GM13977 (cell line): ENCODE measurements at regions not wholly inside any gene's neighbourhood (a gene's known extent, or its start where the extent isn't known, plus 50 kb on each side); places are given as distances from the start of the nearest gene placed in this dataset.

Source experiments
- DNase-seq: peaks from one replicate; pipeline ENCODE4 v3.0.0; 2012; ENCODE audit warnings: low spot score
- in situ Hi-C: fragments of 300-500 bp; cut with MboI; formaldehyde crosslinking; loops from one replicate; pipeline ENCODE4 v1.12.0; 2022; ENCODE audit warnings: low sequenced_read_pairs, low pct_unique_long_range_greater_than_20kb, mixed read lengths, inconsistent platforms; ENCODE audit not compliant: unreplicated experiment
- TF ChIP-seq, protein P1 (sequence below): IDR thresholded peaks from 2 replicates; pipeline ENCODE4 v1.5.1; 2012; ENCODE audit warnings: mild to moderate bottlenecking, control low read depth; ENCODE audit not compliant: insufficient read depth; ENCODE audit errors: extremely low read depth, missing control alignments

DNA sequence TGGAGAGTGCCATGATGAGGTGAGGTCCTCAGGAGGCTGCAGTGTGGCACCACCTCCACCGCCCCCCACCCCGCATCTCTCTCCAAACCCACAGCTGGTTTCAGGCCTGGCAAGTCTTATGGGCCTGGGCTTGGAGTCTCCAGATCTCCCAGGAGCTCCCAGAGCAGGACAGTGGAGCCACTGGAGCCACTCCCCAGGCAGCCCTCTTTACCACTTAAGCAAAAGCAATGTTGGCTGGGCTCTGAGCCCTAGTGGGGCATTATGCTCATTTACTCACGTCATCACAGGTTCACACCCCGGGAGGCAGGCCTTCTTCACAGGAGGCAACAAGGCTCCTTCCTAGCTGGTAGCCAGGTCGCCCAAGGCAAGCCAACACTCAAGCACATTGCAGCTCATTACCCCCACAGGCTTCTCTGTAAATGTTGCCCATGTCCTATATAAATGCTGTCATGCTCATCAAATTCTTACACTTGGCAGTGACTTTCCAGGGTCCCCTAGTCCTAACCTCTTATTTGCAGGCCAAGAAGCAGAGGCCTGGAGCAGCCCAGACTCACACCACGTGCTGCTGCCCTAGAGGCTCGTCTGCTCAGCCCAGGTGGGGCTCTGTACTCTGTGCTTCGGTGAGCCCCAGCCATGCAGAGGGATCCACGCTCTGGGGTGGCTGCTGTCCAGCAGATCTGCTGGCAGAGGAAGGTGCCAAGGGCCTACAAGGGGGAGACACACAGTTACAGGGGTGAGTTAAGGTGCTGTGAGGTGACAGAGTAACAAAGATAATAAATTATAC lies 459.3 kb downstream of the MATN1 start:
- in situ Hi-C loops = no loop called here
- TF ChIP-seq, protein P1, sequence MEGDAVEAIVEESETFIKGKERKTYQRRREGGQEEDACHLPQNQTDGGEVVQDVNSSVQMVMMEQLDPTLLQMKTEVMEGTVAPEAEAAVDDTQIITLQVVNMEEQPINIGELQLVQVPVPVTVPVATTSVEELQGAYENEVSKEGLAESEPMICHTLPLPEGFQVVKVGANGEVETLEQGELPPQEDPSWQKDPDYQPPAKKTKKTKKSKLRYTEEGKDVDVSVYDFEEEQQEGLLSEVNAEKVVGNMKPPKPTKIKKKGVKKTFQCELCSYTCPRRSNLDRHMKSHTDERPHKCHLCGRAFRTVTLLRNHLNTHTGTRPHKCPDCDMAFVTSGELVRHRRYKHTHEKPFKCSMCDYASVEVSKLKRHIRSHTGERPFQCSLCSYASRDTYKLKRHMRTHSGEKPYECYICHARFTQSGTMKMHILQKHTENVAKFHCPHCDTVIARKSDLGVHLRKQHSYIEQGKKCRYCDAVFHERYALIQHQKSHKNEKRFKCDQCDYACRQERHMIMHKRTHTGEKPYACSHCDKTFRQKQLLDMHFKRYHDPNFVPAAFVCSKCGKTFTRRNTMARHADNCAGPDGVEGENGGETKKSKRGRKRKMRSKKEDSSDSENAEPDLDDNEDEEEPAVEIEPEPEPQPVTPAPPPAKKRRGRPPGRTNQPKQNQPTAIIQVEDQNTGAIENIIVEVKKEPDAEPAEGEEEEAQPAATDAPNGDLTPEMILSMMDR = no peak
- no peak for DNase-seq

DNA sequence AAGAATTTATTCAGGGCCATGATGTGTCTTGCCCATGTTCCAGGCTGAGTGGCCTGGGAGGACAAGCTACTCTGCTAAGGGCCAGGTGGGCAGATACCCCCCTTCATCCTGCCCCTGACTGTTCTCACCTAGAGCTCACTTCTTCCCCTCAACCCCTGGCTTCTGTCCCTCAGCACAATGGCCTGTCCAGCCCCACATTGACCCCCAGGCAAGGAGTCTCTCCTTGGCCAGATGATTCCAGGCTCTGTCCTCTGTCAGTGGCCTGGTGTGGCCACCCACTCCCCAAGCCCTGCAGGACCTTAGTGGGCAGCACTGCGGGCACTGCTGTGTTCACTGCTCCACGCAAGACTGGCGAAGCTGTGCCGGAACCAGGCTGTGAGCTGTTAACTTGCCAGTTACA lies 460.0 kb downstream of the MATN1 start:
- in situ Hi-C loops = no loop called here
- TF ChIP-seq, protein P1 = no peak
- no peak for DNase-seq

DNA sequence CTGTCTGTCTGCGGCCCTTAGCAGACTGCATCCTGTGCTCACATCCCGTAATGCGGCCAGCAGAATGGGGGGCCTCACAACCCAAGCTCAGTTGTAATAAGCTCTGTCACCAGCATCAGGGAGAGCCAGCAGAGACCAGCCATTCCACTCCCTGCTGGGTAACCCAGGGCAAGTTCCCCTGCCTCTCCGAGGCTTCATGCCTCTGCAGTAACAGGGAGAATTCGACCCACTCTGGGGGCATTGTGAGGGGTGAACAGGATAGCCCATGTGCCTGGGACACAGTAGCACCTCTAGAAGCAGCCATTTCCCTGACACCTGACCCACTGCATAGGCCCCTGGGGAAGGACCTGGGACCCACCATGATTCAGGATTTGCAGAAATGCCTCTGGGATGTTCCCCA lies 461.2 kb downstream of the MATN1 start:
- DNase-seq = no peak
- TF ChIP-seq, protein P1 = no peak
- in situ Hi-C loops = no loop called here

DNA sequence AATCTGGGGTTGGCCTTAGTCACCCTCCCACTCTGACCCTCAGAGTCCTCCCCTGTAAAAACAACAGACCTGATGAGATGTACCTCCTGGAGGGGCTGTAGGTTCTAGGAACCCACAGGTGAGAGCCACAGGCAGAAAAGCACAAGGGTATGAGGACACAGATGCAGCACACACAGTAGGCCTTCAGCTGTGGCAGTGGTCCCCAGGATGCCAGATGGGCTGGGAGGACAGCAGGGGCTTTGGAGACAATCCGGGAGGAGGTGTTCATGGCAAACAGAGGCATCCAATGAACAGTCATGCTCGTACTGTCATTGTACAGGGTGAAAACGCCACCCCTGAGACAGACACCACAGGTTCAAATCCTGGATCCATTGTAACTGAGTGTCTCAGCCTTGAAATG lies 463.1 kb downstream of the MATN1 start:
- in situ Hi-C loops = no loop called here
- no peak for DNase-seq
- TF ChIP-seq, protein P1 = no peak

DNA sequence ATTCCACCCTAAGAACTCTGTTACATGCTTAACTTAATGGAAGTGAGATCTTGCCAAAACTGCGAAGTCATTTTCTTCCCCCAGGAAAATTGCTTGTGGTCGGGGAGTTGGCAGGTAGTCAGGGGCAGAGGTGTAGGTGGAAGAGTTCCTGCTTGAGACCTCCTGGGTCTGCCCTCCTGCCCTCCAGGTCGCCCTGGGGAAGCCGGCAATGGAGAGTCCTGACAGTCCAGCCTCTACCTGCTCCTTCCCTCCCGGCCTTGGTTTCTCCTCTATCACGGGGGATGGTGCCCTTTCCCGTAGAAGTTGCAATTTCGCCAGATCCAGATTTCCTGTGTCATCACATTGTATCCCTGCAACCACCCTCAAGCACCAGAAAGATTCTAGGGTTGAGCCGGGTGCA lies 463.8 kb downstream of the MATN1 start:
- in situ Hi-C loops = no loop called here
- TF ChIP-seq, protein P1 = no peak
- DNase-seq = no peak

DNA sequence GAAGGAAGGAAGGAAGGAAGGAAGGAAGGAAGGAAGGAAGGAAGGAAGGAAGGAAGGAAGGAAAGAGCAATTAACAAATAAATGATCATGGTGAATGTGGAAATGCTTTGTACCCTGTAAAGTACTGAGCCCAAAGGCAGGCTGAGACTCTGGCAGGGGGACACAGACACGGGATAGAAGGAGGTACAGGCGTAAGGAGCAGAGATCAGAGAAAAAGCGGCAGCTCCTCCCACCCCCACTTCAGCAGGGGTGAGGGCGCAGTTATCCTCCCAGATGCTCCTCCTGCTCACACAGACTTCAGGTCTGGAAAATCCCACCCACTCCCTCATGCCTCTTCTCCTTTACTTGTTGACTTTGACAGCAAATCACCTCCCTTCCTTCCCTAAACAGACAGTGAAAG lies 464.5 kb downstream of the MATN1 start:
- TF ChIP-seq, protein P1 = no peak
- no peak for DNase-seq
- in situ Hi-C loops = no loop called here
